ENCODE measurements at regions not wholly inside any gene's neighbourhood (a gene's known extent, or its start where the extent isn't known, plus 50 kb on each side); places are given as distances from the start of the nearest gene placed in this dataset.

GRCh38 chr10:57015595-57016318, 654.7 kb upstream of the ZWINT start (continued):
- TF ChIP-seq REST (IDR thresholded peaks at IDR 0.05; ENCODE audit: unreplicated experiment) (no peak), JUNB (IDR thresholded peaks at IDR 0.05; ENCODE audit: unreplicated experiment) (no peak), POLR2AphosphoS5 (IDR thresholded peaks at IDR 0.05; ENCODE audit: low read depth) (no peak), ZNF114 (CRISPR knock-in tag; IDR thresholded peaks at IDR 0.05) (no peak), CREB1 (CRISPR knock-in tag; IDR thresholded peaks at IDR 0.05; ENCODE audit: low read depth) (no peak)

GRCh38 chr10:57015187-57015586, 654.1 kb upstream of the ZWINT start:
- H3K79me2 ChIP-seq (replicated peaks; ENCODE audit: insufficient read depth): no peaks in the 10 kb centered on the region
- no peak overlapping the region for H3K4me3 ChIP-seq
- H3K4me2 ChIP-seq: no peak overlapping the region
- no peaks in the 10 kb centered on the region for H3K27me3 ChIP-seq (ENCODE audit: insufficient read depth)
- H3K27ac Mint-ChIP-seq: no peak overlapping the region
- no peak for DNase-seq (ENCODE audit: low spot score)
- H3K36me3 ChIP-seq (ENCODE audit: insufficient read depth): peaks cover 3% of the 10 kb centered on the region; the same call in 1 of the 2 replicates
- no peak for ATAC-seq
- peaks cover 17% of the 10 kb centered on the region for H3K9me2 ChIP-seq (ENCODE audit: insufficient read depth)
- H3K27me3 Mint-ChIP-seq (ENCODE audit: insufficient read depth, low read depth, poor library complexity): peaks cover 2% of the 10 kb centered on the region
- H3F3A ChIP-seq (replicated peaks; ENCODE audit: low read depth): no peaks in the 10 kb centered on the region
- peaks cover 8% of the 10 kb centered on the region; the same call in 1 of the 2 replicates for H3K4me1 ChIP-seq (ENCODE audit: insufficient read depth)
- no peak overlapping the region for H3K4me3 Mint-ChIP-seq
- no peaks in the 10 kb centered on the region for H4K20me1 ChIP-seq (replicated peaks; ENCODE audit: insufficient read depth)
- peaks cover 20% of the 10 kb centered on the region for H3K4me1 Mint-ChIP-seq
- peaks cover 17% of the 10 kb centered on the region; the same call in 2 of the 3 replicates for H3K36me3 Mint-ChIP-seq (ENCODE audit: low read depth)
- H3K9me3 Mint-ChIP-seq: peaks cover 14% of the 10 kb centered on the region
- H3K27ac ChIP-seq (ENCODE audit: low read depth): no peak overlapping the region
- H2AFZ ChIP-seq: peak overlapping the region; percentile 77; the same call in 1 of the 2 replicates
- no peak for TF ChIP-seq EZH2 (IDR thresholded peaks at IDR 0.05; ENCODE audit: low read depth, unreplicated experiment)
- no peak for TF ChIP-seq ZNF462 (CRISPR knock-in tag; IDR thresholded peaks at IDR 0.05)
- no peak for TF ChIP-seq EZH2phosphoT487 (IDR thresholded peaks at IDR 0.05; ENCODE audit: unreplicated experiment)
- TF ChIP-seq ZNF114 (CRISPR knock-in tag; IDR thresholded peaks at IDR 0.05): no peak
- no peak for TF ChIP-seq CREB1 (CRISPR knock-in tag; IDR thresholded peaks at IDR 0.05; ENCODE audit: low read depth)
- no peak for TF ChIP-seq POLR2AphosphoS5 (IDR thresholded peaks at IDR 0.05; ENCODE audit: low read depth)
- no peak for TF ChIP-seq NANOG (IDR thresholded peaks at IDR 0.05; ENCODE audit: borderline replicate concordance)
